DOHH2 (cell line): ENCODE measurements at regions not wholly inside any gene's neighbourhood (a gene's known extent, or its start where the extent isn't known, plus 50 kb on each side); places are given as distances from the start of the nearest gene placed in this dataset.

Source experiments
- H3F3A ChIP-seq: fragments of 200-600 bp; sonication (generic), shearing (Covaris generic); 2 replicates; pipeline ENCODE4 v1.6.0; 2016; ENCODE audit warnings: antibody characterized with exemption, mild to moderate bottlenecking; ENCODE audit not compliant: control insufficient read depth, insufficient read depth
- H3K27ac ChIP-seq: fragments of 200-600 bp; sonication (generic); 2 replicates; pipeline ENCODE4 v1.5.1; 2014; ENCODE audit warnings: low read depth, mild to moderate bottlenecking, low read length, moderate library complexity
- H3K27me3 ChIP-seq: fragments of 200-600 bp; sonication (generic); 2 replicates; pipeline ENCODE4 v1.6.1; 2014; ENCODE audit warnings: mild to moderate bottlenecking, low read length, mixed read lengths; ENCODE audit not compliant: control insufficient read depth
- H3K36me3 ChIP-seq: fragments of 200-600 bp; sonication (generic); 2 replicates; pipeline ENCODE4 v1.6.1; 2014; ENCODE audit warnings: mild to moderate bottlenecking, low read length, moderate library complexity, mixed read lengths; ENCODE audit not compliant: control insufficient read depth
- H3K4me1 ChIP-seq: fragments of 200-600 bp; sonication (generic); 2 replicates; pipeline ENCODE4 v1.6.1; 2014; ENCODE audit warnings: mild to moderate bottlenecking, low read length, mixed read lengths; ENCODE audit not compliant: control insufficient read depth
- H3K4me2 ChIP-seq: fragments of 200-600 bp; sonication (generic); 2 replicates; pipeline ENCODE4 v1.6.0; 2014; ENCODE audit warnings: mild to moderate bottlenecking, low read length, moderate library complexity
- H3K4me3 ChIP-seq: fragments of 200-600 bp; sonication (generic); 2 replicates; pipeline ENCODE4 v1.5.1; 2014; ENCODE audit warnings: mild to moderate bottlenecking, low read length, mixed read lengths
- H3K79me2 ChIP-seq: fragments of 200-600 bp; sonication (generic); 2 replicates; pipeline ENCODE4 v1.6.1; 2014; ENCODE audit warnings: mild to moderate bottlenecking, low read length, mixed read lengths; ENCODE audit not compliant: control insufficient read depth
- H3K9me2 ChIP-seq: fragments of 200-600 bp; sonication (generic); replicated peaks from 2 replicates; pipeline ENCODE4 v1.6.1; 2014; ENCODE audit warnings: mild to moderate bottlenecking, low read length, mixed read lengths; ENCODE audit not compliant: control insufficient read depth
- H3K9me3 ChIP-seq: fragments of 200-600 bp; sonication (generic); 2 replicates; pipeline ENCODE4 v1.6.1; 2014; ENCODE audit warnings: antibody characterized with exemption, low read length, mixed read lengths; ENCODE audit not compliant: control insufficient read depth, insufficient read depth
- H4K20me1 ChIP-seq: fragments of 200-600 bp; sonication (generic); 2 replicates; pipeline ENCODE4 v1.6.0; 2014; ENCODE audit warnings: low read depth, mild to moderate bottlenecking, antibody characterized with exemption, low read length, moderate library complexity; ENCODE audit not compliant: control insufficient read depth, insufficient read depth
- EZH2phosphoT487 ChIP-seq: fragments of 200-600 bp; sonication (generic); IDR thresholded peaks from 2 replicates; pipeline ENCODE4 v1.6.1; 2017; ENCODE audit warnings: borderline replicate concordance, mild to moderate bottlenecking, antibody characterized with exemption, low read length, moderate library complexity, mixed read lengths
- TF ChIP-seq, protein P1 (sequence below): fragments of 200-600 bp; sonication (generic); IDR thresholded peaks from one replicate; pipeline ENCODE4 v1.5.1; 2014; ENCODE audit warnings: antibody characterized with exemption, mild to moderate bottlenecking, low read depth, low read length; ENCODE audit not compliant: poor library complexity, severe bottlenecking

DNA sequence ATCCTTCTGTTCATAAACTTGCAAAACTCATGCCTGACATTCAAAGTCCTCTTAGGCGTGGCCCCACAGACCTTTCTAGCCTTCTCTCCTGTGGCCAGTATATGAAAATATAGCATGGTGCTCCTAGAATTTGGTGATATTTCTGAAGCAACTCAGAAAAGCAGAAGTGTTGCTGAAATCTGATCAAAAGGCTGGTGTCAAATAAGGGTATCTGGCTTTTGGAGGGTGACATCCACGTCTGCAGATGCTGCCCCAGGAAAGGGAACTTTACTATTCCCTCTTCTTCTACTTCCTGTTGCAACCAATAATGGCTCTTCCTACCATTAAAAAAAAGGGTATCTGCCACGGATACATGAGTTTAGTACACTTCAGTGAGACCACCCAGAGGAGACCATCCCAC lies 83.9 kb upstream of the RPS6KA3 start:
- Histone ChIP-seq H3K4me3 (no peak overlapping the region), H3K9me3 (no peaks in the 10 kb centered on the region), H3K36me3 (no peaks in the 10 kb centered on the region), H3K9me2 (no peaks in the 10 kb centered on the region), H3K27me3 (no peaks in the 10 kb centered on the region), H3F3A (no peaks in the 10 kb centered on the region), H4K20me1 (no peaks in the 10 kb centered on the region), H3K79me2 (no peaks in the 10 kb centered on the region), H3K4me1 (no peaks in the 10 kb centered on the region), H3K4me2 (no peak overlapping the region), H3K27ac (no peak overlapping the region)
- no peak for TF ChIP-seq EZH2phosphoT487
- TF ChIP-seq, protein P1, sequence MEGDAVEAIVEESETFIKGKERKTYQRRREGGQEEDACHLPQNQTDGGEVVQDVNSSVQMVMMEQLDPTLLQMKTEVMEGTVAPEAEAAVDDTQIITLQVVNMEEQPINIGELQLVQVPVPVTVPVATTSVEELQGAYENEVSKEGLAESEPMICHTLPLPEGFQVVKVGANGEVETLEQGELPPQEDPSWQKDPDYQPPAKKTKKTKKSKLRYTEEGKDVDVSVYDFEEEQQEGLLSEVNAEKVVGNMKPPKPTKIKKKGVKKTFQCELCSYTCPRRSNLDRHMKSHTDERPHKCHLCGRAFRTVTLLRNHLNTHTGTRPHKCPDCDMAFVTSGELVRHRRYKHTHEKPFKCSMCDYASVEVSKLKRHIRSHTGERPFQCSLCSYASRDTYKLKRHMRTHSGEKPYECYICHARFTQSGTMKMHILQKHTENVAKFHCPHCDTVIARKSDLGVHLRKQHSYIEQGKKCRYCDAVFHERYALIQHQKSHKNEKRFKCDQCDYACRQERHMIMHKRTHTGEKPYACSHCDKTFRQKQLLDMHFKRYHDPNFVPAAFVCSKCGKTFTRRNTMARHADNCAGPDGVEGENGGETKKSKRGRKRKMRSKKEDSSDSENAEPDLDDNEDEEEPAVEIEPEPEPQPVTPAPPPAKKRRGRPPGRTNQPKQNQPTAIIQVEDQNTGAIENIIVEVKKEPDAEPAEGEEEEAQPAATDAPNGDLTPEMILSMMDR = no peak

DNA sequence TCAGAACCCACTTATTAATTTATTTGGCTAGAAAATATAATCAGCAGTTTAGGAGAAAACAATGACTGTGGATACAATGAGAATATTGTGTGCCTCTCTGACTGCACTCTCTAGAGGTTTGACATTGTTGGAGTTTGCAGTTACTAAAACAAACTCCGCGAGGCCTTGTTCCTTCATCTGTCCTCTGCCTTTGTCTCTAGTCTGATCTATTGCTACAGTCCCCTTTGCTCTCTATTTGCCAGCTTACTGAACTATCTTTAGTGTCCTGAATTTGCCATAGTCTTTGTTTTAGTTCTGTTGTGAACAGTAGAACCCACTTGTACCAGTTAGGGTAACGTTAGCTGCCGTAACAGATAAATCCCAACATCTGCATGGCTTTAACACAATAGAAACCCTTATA lies 81.4 kb upstream of the RPS6KA3 start:
- no peaks in the 10 kb centered on the region for H3F3A ChIP-seq
- no peaks in the 10 kb centered on the region for H3K79me2 ChIP-seq
- H3K4me2 ChIP-seq = no peak overlapping the region
- no peaks in the 10 kb centered on the region for H3K9me3 ChIP-seq
- H3K4me1 ChIP-seq = no peaks in the 10 kb centered on the region
- no peak overlapping the region for H3K27ac ChIP-seq
- H3K27me3 ChIP-seq = no peaks in the 10 kb centered on the region
- H3K4me3 ChIP-seq = no peak overlapping the region
- H3K9me2 ChIP-seq = no peaks in the 10 kb centered on the region
- H4K20me1 ChIP-seq = no peaks in the 10 kb centered on the region
- no peaks in the 10 kb centered on the region for H3K36me3 ChIP-seq
- TF ChIP-seq EZH2phosphoT487 = no peak
- TF ChIP-seq, protein P1 = no peak

DNA sequence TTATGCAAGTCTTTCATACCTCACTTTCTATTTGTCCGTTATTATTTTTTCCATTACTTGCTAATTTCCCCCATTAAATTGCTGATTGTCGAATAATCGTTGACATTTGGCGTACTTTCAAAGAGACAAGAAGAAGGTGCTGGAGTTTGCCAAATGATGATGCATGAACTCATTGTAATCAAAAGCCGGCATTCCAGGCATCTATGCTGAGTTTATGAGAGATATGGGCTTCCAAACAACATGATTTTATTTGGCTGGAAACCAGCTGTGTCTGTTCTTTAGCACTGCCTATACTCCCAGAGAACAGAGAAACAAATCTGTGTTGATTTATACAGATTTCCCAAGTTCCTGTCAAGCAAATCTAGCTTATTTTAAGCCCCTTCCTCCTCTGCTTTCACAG lies 80.8 kb upstream of the RPS6KA3 start:
- no peak overlapping the region for H3K4me2 ChIP-seq
- no peaks in the 10 kb centered on the region for H3K9me3 ChIP-seq
- H3K27ac ChIP-seq = no peak overlapping the region
- H3K27me3 ChIP-seq = no peaks in the 10 kb centered on the region
- H3F3A ChIP-seq = no peaks in the 10 kb centered on the region
- H3K36me3 ChIP-seq = no peaks in the 10 kb centered on the region
- no peaks in the 10 kb centered on the region for H3K9me2 ChIP-seq
- no peak overlapping the region for H3K4me3 ChIP-seq
- no peaks in the 10 kb centered on the region for H4K20me1 ChIP-seq
- no peaks in the 10 kb centered on the region for H3K4me1 ChIP-seq
- no peaks in the 10 kb centered on the region for H3K79me2 ChIP-seq
- no peak for TF ChIP-seq EZH2phosphoT487
- TF ChIP-seq, protein P1 = no peak

DNA sequence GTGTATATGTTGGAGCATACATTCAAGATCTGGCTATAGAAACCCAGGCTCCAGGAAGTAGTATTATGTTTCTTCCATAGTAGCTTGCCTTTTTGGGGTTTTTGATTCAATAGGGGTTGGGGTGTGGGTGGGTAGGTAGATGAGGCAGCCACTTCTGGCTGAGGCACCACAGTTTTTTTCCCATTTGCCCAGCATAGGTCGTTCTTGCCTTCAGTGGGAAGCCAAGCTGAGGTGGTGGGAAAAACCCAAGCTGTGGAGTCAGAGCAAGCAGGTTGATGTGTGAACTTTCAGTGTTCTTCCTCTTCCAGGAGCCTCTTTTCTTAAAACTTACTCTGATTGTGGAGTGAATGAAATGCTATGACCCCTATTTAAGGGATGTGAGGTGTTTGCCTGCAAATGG lies 67.0 kb upstream of the RPS6KA3 start:
- H3K9me3 ChIP-seq = no peaks in the 10 kb centered on the region
- no peaks in the 10 kb centered on the region for H3K27me3 ChIP-seq
- no peaks in the 10 kb centered on the region for H3K79me2 ChIP-seq
- no peak overlapping the region for H3K27ac ChIP-seq
- no peak overlapping the region for H3K4me3 ChIP-seq
- no peaks in the 10 kb centered on the region for H4K20me1 ChIP-seq
- H3K9me2 ChIP-seq = no peaks in the 10 kb centered on the region
- TF ChIP-seq, protein P1 = no peak
- TF ChIP-seq EZH2phosphoT487 = no peak
- no peaks in the 10 kb centered on the region for H3F3A ChIP-seq
- H3K36me3 ChIP-seq = no peaks in the 10 kb centered on the region
- no peak overlapping the region for H3K4me2 ChIP-seq
- H3K4me1 ChIP-seq = no peaks in the 10 kb centered on the region
